ENCODE measurements at regions not wholly inside any gene's neighbourhood (a gene's known extent, or its start where the extent isn't known, plus 50 kb on each side); places are given as distances from the start of the nearest gene placed in this dataset.
A peak's percentile ranks its signal among the peaks of the same experiment; 100 is the strongest.

DNA sequence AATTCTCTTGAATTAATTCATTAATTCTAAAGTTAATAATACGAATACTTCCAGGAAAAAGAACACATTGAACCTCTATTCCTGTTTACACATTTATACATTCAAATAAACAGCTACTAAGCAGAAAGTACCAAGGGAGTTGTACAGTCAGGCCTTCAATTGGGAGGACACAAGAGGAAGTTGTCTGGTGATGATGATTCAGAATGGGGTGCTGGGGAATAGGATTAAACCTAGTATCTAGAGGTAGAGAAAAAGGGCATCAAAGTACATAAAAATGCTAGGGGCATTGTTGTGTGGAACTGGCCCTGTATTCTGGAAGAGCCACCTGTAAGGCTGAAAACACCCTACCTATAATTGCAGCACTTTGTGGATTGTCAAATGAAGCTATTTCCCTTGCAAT, 71.7 kb upstream of the MROH9 start:
- FAIRE-seq (no peak), DNase-seq (ENCODE audit: insufficient read length, low spot score) (no peak)

DNA sequence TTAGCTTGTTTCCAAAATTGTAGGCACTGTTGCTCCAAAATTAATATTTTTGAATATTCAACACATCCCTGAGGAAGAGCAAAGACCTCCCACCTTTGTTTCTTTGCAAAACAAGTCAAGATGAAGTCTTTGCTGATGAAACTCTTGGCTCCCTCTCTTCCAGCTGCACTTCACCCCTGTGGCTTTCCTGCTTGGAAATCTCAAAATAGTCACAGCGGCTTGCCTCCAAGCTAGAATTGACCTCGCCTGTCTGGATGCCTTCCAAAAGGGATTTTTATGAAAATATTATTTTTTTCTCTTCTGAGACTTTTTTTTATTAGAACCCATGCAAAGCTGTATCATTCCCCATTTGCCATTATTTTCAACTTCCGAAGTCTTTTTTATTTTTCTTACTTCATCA, 71.1 kb upstream of the MROH9 start:
- no peak for FAIRE-seq
- DNase-seq (ENCODE audit: insufficient read length, low spot score), result no peak

DNA sequence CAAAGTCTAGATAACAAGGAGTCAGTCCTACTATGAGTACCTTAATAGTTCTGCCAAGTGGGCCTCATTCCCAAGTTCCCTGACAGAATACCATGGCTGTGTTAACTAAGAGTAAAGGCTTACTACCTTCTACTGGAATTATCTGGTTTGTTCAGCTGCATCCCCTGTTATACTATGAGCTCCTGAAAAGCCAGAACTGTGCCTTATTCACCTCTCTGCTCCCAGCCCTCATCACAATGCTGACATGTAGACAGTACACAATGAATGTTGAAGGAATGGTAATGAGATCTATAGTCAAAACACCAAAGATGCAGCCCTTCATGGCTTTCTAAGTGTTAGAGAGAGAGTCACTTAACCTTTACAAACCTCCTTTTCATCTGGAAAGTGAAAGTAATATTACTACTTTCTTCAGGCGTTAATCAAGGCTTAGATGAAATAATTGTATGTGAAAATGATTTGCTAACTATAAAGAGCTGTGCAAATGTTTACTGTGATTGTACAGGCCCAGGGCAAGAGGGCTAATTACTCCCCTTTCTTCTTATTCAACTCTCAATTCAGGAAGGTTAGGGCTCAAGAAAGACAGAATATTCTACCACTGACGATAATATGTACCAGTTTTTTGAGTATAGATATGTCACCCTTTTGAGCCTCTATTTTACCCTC, 70.3 kb upstream of the MROH9 start:
- DNase-seq (ENCODE audit: insufficient read length, low spot score) (no peak), FAIRE-seq (no peak)

DNA sequence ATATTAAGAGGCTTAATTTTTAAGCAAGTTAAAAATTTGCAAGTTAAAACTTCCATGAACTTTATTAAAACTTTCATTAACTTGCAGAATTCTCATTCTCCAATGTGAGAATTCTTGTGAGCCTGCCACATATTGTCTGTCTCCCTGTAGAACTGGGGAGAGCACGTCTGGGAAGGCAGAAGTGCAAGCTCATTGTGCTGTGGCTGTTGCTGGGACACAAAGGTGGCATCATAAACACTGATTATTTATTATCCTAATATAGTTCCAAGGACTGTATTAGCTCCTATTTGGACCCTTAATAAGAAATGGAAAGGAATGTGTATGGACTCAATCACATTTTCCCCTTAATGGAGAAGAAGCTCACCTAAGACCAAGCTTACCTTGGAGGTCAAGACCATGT, 68.7 kb upstream of the MROH9 start:
- no peak for FAIRE-seq
- DNase-seq (ENCODE audit: insufficient read length, low spot score), result no peak

DNA sequence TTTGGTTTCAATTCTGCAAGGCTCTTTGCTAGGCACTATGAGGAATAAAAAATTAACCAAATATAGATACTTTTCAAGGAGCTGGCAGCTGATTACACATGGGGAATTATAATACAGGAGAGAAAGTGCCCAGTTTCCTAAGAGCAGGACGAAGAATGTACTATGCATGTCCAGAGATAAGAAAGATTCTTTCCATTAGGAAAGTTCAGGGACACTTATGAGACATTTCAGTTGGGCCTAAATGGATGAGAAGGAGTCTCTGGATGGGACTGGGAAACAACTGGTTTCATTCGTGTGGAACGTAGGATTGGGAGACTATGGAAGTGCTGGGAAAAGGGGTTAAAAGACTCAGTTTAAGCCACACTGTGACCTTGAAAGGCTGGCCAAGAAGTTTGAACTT, 63.5 kb upstream of the MROH9 start:
- FAIRE-seq (no peak), DNase-seq (ENCODE audit: insufficient read length, low spot score) (no peak)

DNA sequence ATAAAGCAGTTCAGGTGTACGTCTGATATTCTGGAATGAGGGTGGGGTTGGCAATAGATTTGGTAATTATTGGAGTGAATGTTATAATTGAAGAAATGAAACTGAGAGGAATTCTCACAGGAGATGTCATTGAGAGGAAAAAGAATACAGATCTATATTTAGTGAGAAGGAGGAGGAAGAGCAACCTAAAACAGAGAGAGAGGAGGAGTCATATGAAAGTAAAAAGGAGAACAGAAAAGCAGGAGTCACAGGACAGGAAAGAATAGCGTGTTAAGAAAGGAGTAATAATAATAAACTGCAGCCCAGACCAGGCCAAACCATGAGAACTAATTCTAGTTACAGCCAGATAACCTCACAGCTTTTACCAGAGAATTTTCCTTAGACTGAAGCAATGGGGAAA, 62.7 kb upstream of the MROH9 start:
- FAIRE-seq, result no peak

DNA sequence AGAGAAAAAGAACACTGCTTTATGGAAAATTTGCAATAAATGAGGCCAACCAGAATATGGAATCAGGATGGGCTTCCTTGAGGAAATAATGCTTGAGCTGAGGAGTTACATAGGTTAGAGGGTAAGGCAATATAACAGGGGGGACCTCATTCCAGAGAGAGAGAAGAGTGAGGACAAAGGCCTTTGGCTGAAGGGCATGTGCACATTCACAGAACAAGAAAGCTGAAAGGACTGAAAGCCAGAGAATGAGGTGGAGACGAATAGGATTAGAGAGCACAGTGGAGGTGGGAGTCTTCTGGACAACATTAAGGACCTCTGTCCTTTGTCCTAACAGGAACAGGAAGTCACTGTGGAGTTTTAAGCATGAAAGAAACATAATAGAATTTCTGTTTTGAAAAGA, 60.7 kb upstream of the MROH9 start:
- FAIRE-seq, result no peak
- DNase-seq (ENCODE audit: insufficient read length, low spot score), result no peak

More for the DNA sequence above, 62.7 kb upstream of the MROH9 start:
- DNase-seq (ENCODE audit: insufficient read length, low spot score), result no peak

DNA sequence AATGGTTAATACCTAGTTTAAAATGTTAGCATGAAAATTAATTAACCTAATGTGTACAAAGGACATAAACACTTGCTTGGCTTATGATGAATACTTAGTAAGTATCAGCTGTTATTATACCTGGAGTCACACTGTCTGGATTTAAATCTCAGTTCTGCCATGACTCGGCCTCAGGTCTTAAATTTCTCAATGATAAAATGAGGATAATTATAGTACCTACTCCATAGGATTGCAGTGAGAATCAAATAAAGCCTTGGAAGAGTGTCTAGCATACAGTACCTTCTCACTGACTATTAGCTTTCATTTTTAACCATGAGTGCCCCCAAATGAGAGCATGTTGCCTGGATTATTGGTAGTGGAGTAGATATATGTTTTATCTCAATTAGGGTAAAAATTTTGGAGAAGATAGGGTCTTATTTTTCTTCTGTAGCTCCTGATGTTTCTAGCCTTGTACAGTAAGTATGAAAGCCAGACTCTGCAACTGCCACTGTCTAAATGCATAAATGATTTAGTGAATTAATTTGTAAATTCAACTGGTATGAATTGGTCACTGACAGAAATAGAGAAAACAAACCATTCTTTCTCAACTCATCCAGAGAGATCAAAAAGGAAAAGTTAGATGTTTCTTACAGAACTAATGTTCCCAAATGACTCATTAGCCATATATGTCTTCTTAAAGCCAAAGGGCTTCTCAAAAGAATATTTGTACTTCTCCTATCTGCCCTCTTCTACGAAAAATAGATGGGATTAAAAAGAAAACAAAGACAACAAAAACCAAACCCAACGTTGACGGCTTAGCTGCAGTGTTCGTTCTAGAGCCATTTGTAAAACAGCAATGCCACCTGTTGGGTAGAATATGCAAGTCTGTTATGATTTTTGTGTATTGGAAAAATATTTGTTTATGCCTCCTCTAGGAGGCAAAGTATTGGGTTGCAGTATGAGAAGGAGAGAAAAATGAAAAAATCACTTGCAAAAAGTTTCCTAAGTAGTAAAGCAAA, 53.8 kb upstream of the MROH9 start:
- DNase-seq (ENCODE audit: insufficient read length, low spot score) (no peak), FAIRE-seq (peak; percentile 49)
